ENCODE measurements at regions not wholly inside any gene's neighbourhood (a gene's known extent, or its start where the extent isn't known, plus 50 kb on each side); places are given as distances from the start of the nearest gene placed in this dataset.

- no peaks in the 10 kb centered on the region for H3K36me3 ChIP-seq (ENCODE audit: insufficient read depth, low read length)
- H3K27ac ChIP-seq (ENCODE audit: low read length), result no peak overlapping the region
- H3K9ac ChIP-seq (ENCODE audit: low read length), result no peak overlapping the region
- no peak overlapping the region for H3K4me2 ChIP-seq (ENCODE audit: low read depth, low read length, poor library complexity, severe bottlenecking)
- H3K27me3 ChIP-seq (ENCODE audit: low read length), result no peaks in the 10 kb centered on the region
- no peaks in the 10 kb centered on the region for H3K4me1 ChIP-seq (ENCODE audit: low read length)
- no peaks in the 10 kb centered on the region for H3K9me2 ChIP-seq (replicated peaks; ENCODE audit: insufficient read depth, low read length)
- H2AFZ ChIP-seq (ENCODE audit: low read length), result no peak overlapping the region
- H3K79me2 ChIP-seq (ENCODE audit: low read length), result no peaks in the 10 kb centered on the region
- H3K4me3 ChIP-seq (ENCODE audit: low read length), result no peak overlapping the region
- H3K9me3 ChIP-seq (ENCODE audit: low read length), result no peaks in the 10 kb centered on the region
- no peaks in the 10 kb centered on the region for H4K20me1 ChIP-seq (ENCODE audit: insufficient read depth, low read depth, low read length)
- DNase-seq, result no peak
These were observed 162.0 kb upstream of the MGMT start for GRCh38 chr10:129305046-129305445.

- Histone ChIP-seq H2AFZ (ENCODE audit: low read length) (no peak overlapping the region), H4K20me1 (ENCODE audit: insufficient read depth, low read depth, low read length) (no peaks in the 10 kb centered on the region), H3K79me2 (ENCODE audit: low read length) (no peaks in the 10 kb centered on the region)
These were observed 159.9 kb upstream of the MGMT start for GRCh38 chr10:129307141-129307540.

GRCh38 chr10:129308953-129309564 lies 158.0 kb upstream of the MGMT start:
- no peaks in the 10 kb centered on the region for H3K27me3 ChIP-seq (ENCODE audit: low read length)
- H3K9me2 ChIP-seq (replicated peaks; ENCODE audit: insufficient read depth, low read length), result no peaks in the 10 kb centered on the region
- H3K4me2 ChIP-seq (ENCODE audit: low read depth, low read length, poor library complexity, severe bottlenecking), result no peak overlapping the region
- H3K4me3 ChIP-seq (ENCODE audit: low read length), result no peak overlapping the region
- H3K36me3 ChIP-seq (ENCODE audit: insufficient read depth, low read length), result no peaks in the 10 kb centered on the region
- H3K9ac ChIP-seq (ENCODE audit: low read length), result no peak overlapping the region
- H3K27ac ChIP-seq (ENCODE audit: low read length), result no peak overlapping the region
- no peaks in the 10 kb centered on the region for H3K9me3 ChIP-seq (ENCODE audit: low read length)
- no peak overlapping the region for H2AFZ ChIP-seq (ENCODE audit: low read length)
- no peaks in the 10 kb centered on the region for H3K4me1 ChIP-seq (ENCODE audit: low read length)
- no peak for DNase-seq
- H4K20me1 ChIP-seq (ENCODE audit: insufficient read depth, low read depth, low read length), result no peaks in the 10 kb centered on the region
- H3K79me2 ChIP-seq (ENCODE audit: low read length), result no peaks in the 10 kb centered on the region

More at GRCh38 chr10:129307141-129307540, 159.9 kb upstream of the MGMT start:
- Histone ChIP-seq H3K9me3 (ENCODE audit: low read length) (no peaks in the 10 kb centered on the region), H3K36me3 (ENCODE audit: insufficient read depth, low read length) (no peaks in the 10 kb centered on the region), H3K27ac (ENCODE audit: low read length) (no peak overlapping the region), H3K4me3 (ENCODE audit: low read length) (no peak overlapping the region), H3K27me3 (ENCODE audit: low read length) (no peaks in the 10 kb centered on the region), H3K4me1 (ENCODE audit: low read length) (no peaks in the 10 kb centered on the region), H3K9ac (ENCODE audit: low read length) (no peak overlapping the region), H3K9me2 (replicated peaks; ENCODE audit: insufficient read depth, low read length) (no peaks in the 10 kb centered on the region), H3K4me2 (ENCODE audit: low read depth, low read length, poor library complexity, severe bottlenecking) (no peak overlapping the region)
- no peak for DNase-seq

- Histone ChIP-seq H3K4me3 (ENCODE audit: low read length) (no peak overlapping the region), H2AFZ (ENCODE audit: low read length) (no peak overlapping the region), H3K4me1 (ENCODE audit: low read length) (no peaks in the 10 kb centered on the region), H3K4me2 (ENCODE audit: low read depth, low read length, poor library complexity, severe bottlenecking) (no peak overlapping the region), H3K79me2 (ENCODE audit: low read length) (no peaks in the 10 kb centered on the region), H3K9ac (ENCODE audit: low read length) (no peak overlapping the region), H3K36me3 (ENCODE audit: insufficient read depth, low read length) (no peaks in the 10 kb centered on the region), H3K9me2 (replicated peaks; ENCODE audit: insufficient read depth, low read length) (no peaks in the 10 kb centered on the region), H3K27ac (ENCODE audit: low read length) (no peak overlapping the region), H4K20me1 (ENCODE audit: insufficient read depth, low read depth, low read length) (no peaks in the 10 kb centered on the region), H3K27me3 (ENCODE audit: low read length) (no peaks in the 10 kb centered on the region), H3K9me3 (ENCODE audit: low read length) (no peaks in the 10 kb centered on the region)
- DNase-seq, result no peak
These were observed 157.5 kb upstream of the MGMT start for GRCh38 chr10:129309565-129309964.

GRCh38 chr10:129310881-129311280 lies 156.2 kb upstream of the MGMT start:
- Histone ChIP-seq H3K4me1 (ENCODE audit: low read length) (no peaks in the 10 kb centered on the region), H3K27ac (ENCODE audit: low read length) (no peak overlapping the region), H3K27me3 (ENCODE audit: low read length) (no peaks in the 10 kb centered on the region), H2AFZ (ENCODE audit: low read length) (no peak overlapping the region), H3K9ac (ENCODE audit: low read length) (no peak overlapping the region), H3K36me3 (ENCODE audit: insufficient read depth, low read length) (no peaks in the 10 kb centered on the region), H3K9me3 (ENCODE audit: low read length) (no peaks in the 10 kb centered on the region), H3K4me3 (ENCODE audit: low read length) (no peak overlapping the region), H4K20me1 (ENCODE audit: insufficient read depth, low read depth, low read length) (no peaks in the 10 kb centered on the region), H3K79me2 (ENCODE audit: low read length) (no peaks in the 10 kb centered on the region), H3K9me2 (replicated peaks; ENCODE audit: insufficient read depth, low read length) (no peaks in the 10 kb centered on the region), H3K4me2 (ENCODE audit: low read depth, low read length, poor library complexity, severe bottlenecking) (no peak overlapping the region)
- DNase-seq, result no peak

GRCh38 chr10:129319934-129320333 lies 147.1 kb upstream of the MGMT start:
- Histone ChIP-seq H3K9ac (ENCODE audit: low read length) (no peak overlapping the region), H2AFZ (ENCODE audit: low read length) (no peak overlapping the region), H3K9me3 (ENCODE audit: low read length) (no peaks in the 10 kb centered on the region; the same call in 1 of the 2 replicates), H3K27ac (ENCODE audit: low read length) (no peak overlapping the region), H3K4me1 (ENCODE audit: low read length) (no peaks in the 10 kb centered on the region), H3K36me3 (ENCODE audit: insufficient read depth, low read length) (no peaks in the 10 kb centered on the region), H3K4me2 (ENCODE audit: low read depth, low read length, poor library complexity, severe bottlenecking) (no peak overlapping the region), H3K79me2 (ENCODE audit: low read length) (no peaks in the 10 kb centered on the region), H3K27me3 (ENCODE audit: low read length) (no peaks in the 10 kb centered on the region), H3K4me3 (ENCODE audit: low read length) (no peak overlapping the region), H4K20me1 (ENCODE audit: insufficient read depth, low read depth, low read length) (no peaks in the 10 kb centered on the region), H3K9me2 (replicated peaks; ENCODE audit: insufficient read depth, low read length) (no peaks in the 10 kb centered on the region)
- no peak for DNase-seq

- Histone ChIP-seq H3K4me1 (ENCODE audit: low read length) (no peaks in the 10 kb centered on the region), H3K9me3 (ENCODE audit: low read length) (no peaks in the 10 kb centered on the region; the same call in 1 of the 2 replicates), H3K27me3 (ENCODE audit: low read length) (no peaks in the 10 kb centered on the region), H3K9me2 (replicated peaks; ENCODE audit: insufficient read depth, low read length) (no peaks in the 10 kb centered on the region), H4K20me1 (ENCODE audit: insufficient read depth, low read depth, low read length) (no peaks in the 10 kb centered on the region), H3K9ac (ENCODE audit: low read length) (no peak overlapping the region), H3K79me2 (ENCODE audit: low read length) (no peaks in the 10 kb centered on the region), H3K4me2 (ENCODE audit: low read depth, low read length, poor library complexity, severe bottlenecking) (no peak overlapping the region), H3K4me3 (ENCODE audit: low read length) (no peak overlapping the region), H2AFZ (ENCODE audit: low read length) (no peak overlapping the region), H3K36me3 (ENCODE audit: insufficient read depth, low read length) (no peaks in the 10 kb centered on the region), H3K27ac (ENCODE audit: low read length) (no peak overlapping the region)
- DNase-seq, result no peak
These were observed 146.7 kb upstream of the MGMT start for GRCh38 chr10:129320340-129320739.

- no peaks in the 10 kb centered on the region for H4K20me1 ChIP-seq (ENCODE audit: insufficient read depth, low read depth, low read length)
- H3K79me2 ChIP-seq (ENCODE audit: low read length), result no peaks in the 10 kb centered on the region
- no peaks in the 10 kb centered on the region for H3K36me3 ChIP-seq (ENCODE audit: insufficient read depth, low read length)
- no peaks in the 10 kb centered on the region for H3K4me1 ChIP-seq (ENCODE audit: low read length)
- no peak overlapping the region for H3K4me2 ChIP-seq (ENCODE audit: low read depth, low read length, poor library complexity, severe bottlenecking)
- no peak overlapping the region for H3K9ac ChIP-seq (ENCODE audit: low read length)
- H2AFZ ChIP-seq (ENCODE audit: low read length), result no peak overlapping the region
- DNase-seq, result no peak
- H3K9me3 ChIP-seq (ENCODE audit: low read length), result no peaks in the 10 kb centered on the region; the same call in 1 of the 2 replicates
- no peaks in the 10 kb centered on the region for H3K27me3 ChIP-seq (ENCODE audit: low read length)
- H3K4me3 ChIP-seq (ENCODE audit: low read length), result no peak overlapping the region
- H3K27ac ChIP-seq (ENCODE audit: low read length), result no peak overlapping the region
- no peaks in the 10 kb centered on the region for H3K9me2 ChIP-seq (replicated peaks; ENCODE audit: insufficient read depth, low read length)
These were observed 145.3 kb upstream of the MGMT start for GRCh38 chr10:129321727-129322126.
